Esophagus squamous epithelium (tissue), 4 donors: ENCODE measurements at regions not wholly inside any gene's neighbourhood (a gene's known extent, or its start where the extent isn't known, plus 50 kb on each side); places are given as distances from the start of the nearest gene placed in this dataset.

Source experiments
- CTCF ChIP-seq, 6 experiments: fragments of 450-650 bp in 4 of 6; fragments of 200-600 bp in 2 of 6; sonication (generic) in 2 of 6; IDR thresholded peaks; one replicate each; pipeline ENCODE4 v1.5.1; 2016 to 2019; ENCODE audit warnings: antibody characterized with exemption in 6 of 6, mild to moderate bottlenecking in 4 of 6, moderate library complexity in 4 of 6
- POLR2A ChIP-seq, 4 donors: fragments of 450-650 bp; IDR thresholded peaks; one replicate each; pipeline ENCODE4 v1.6.1; 2017; ENCODE audit warnings: antibody characterized with exemption in 4 of 4, mild to moderate bottlenecking in 4 of 4, moderate library complexity in 3 of 4

- TF ChIP-seq CTCF (IDR thresholded peaks at IDR 0.05) (no peak), POLR2A (IDR thresholded peaks at IDR 0.05) (no peak)
Measured at GRCh38 chr3:144645300-144645699, 673.7 kb downstream of the DIPK2A start.
